ENCODE measurements at regions not wholly inside any gene's neighbourhood (a gene's known extent, or its start where the extent isn't known, plus 50 kb on each side); places are given as distances from the start of the nearest gene placed in this dataset.

GRCh38 chr3:71846185-71846584 lies 61.2 kb upstream of the PROK2 start:
- Histone ChIP-seq H4K20me1 (replicated peaks; ENCODE audit: insufficient read depth) (no peaks in the 10 kb centered on the region), H3K27ac (ENCODE audit: low read depth) (no peak overlapping the region), H2AFZ (no peak overlapping the region), H3K79me2 (replicated peaks; ENCODE audit: insufficient read depth) (no peaks in the 10 kb centered on the region), H3K4me2 (no peak overlapping the region), H3K4me1 (ENCODE audit: insufficient read depth) (no peaks in the 10 kb centered on the region), H3K9me2 (ENCODE audit: insufficient read depth) (no peaks in the 10 kb centered on the region), H3K36me3 (ENCODE audit: insufficient read depth) (no peaks in the 10 kb centered on the region), H3F3A (replicated peaks; ENCODE audit: low read depth) (no peaks in the 10 kb centered on the region), H3K27me3 (ENCODE audit: insufficient read depth) (no peaks in the 10 kb centered on the region), H3K4me3 (no peak overlapping the region)
- Mint-ChIP-seq H3K27ac (no peak overlapping the region), H3K4me1 (no peaks in the 10 kb centered on the region), H3K27me3 (ENCODE audit: insufficient read depth, low read depth, poor library complexity) (peaks cover 5% of the 10 kb centered on the region), H3K4me3 (no peak overlapping the region), H3K9me3 (no peaks in the 10 kb centered on the region), H3K36me3 (ENCODE audit: low read depth) (no peaks in the 10 kb centered on the region)
- DNase-seq (ENCODE audit: low spot score) (no peak), ATAC-seq (no peak)
- TF ChIP-seq CREB1 (CRISPR knock-in tag; IDR thresholded peaks at IDR 0.05; ENCODE audit: low read depth): no peak
- TF ChIP-seq EZH2phosphoT487 (IDR thresholded peaks at IDR 0.05; ENCODE audit: unreplicated experiment): no peak
- TF ChIP-seq NANOG (IDR thresholded peaks at IDR 0.05; ENCODE audit: borderline replicate concordance): no peak
- no peak for TF ChIP-seq ZNF462 (CRISPR knock-in tag; IDR thresholded peaks at IDR 0.05)
- no peak for TF ChIP-seq STAT1 (IDR thresholded peaks at IDR 0.05; ENCODE audit: unreplicated experiment)
- no peak for TF ChIP-seq JUNB (IDR thresholded peaks at IDR 0.05; ENCODE audit: unreplicated experiment)
- no peak for TF ChIP-seq ETS1 (IDR thresholded peaks at IDR 0.05)
- TF ChIP-seq ZNF331 (CRISPR knock-in tag; IDR thresholded peaks at IDR 0.05; ENCODE audit: low read depth): no peak
- no peak for TF ChIP-seq POLR2AphosphoS5 (IDR thresholded peaks at IDR 0.05; ENCODE audit: low read depth)
- TF ChIP-seq EZH2 (IDR thresholded peaks at IDR 0.05; ENCODE audit: low read depth, unreplicated experiment): no peak
